Activated B cell treated with CpG ODN at 0.5 μM for 24 hours (primary cell): ENCODE measurements at regions not wholly inside any gene's neighbourhood (a gene's known extent, or its start where the extent isn't known, plus 50 kb on each side); places are given as distances from the start of the nearest gene placed in this dataset.
A peak's percentile ranks its signal among the peaks of the same experiment; 100 is the strongest.

Experiments
- ATAC-seq: fragments of 200-7000 bp; cut with Tn5 transposase; one replicate; pipeline ENCODE4 v1.10.0; 2021; ENCODE audit warnings: low read depth, mild to moderate bottlenecking, moderate library complexity
- CTCF ChIA-PET: fragments of 350-600 bp; sonication (Branson Sonifier 250); formaldehyde crosslinking; loops from one replicate; lab custom pipeline; 2021; ENCODE audit warnings: antibody characterized with exemption; lab: Charles Lee
- POLR2A ChIA-PET: fragments of 350-600 bp; sonication (Branson Sonifier 250); formaldehyde crosslinking; loops from one replicate; lab custom pipeline; 2021; ENCODE audit warnings: antibody characterized with exemption; lab: Charles Lee
- DNase-seq: peaks from one replicate; pipeline ENCODE4 v3.0.0; 2022
- H3K27ac Mint-ChIP-seq: one replicate; pipeline ENCODE4 v1.8.0; 2020; ENCODE audit warnings: mixed read lengths
- H3K27me3 Mint-ChIP-seq: one replicate; pipeline ENCODE4 v1.8.0; 2021; ENCODE audit warnings: mixed read lengths
- H3K36me3 Mint-ChIP-seq: one replicate; pipeline ENCODE4 v1.8.0; 2021; ENCODE audit warnings: low read depth, mixed read lengths
- H3K4me1 Mint-ChIP-seq: one replicate; pipeline ENCODE4 v1.8.0; 2021; ENCODE audit warnings: mixed read lengths
- H3K4me3 Mint-ChIP-seq: one replicate; pipeline ENCODE4 v1.8.0; 2020; ENCODE audit warnings: mild to moderate bottlenecking, mixed read lengths
- H3K9me3 Mint-ChIP-seq: one replicate; pipeline ENCODE4 v1.8.0; 2020; ENCODE audit warnings: mixed read lengths
- intact Hi-C: fragments of 100-400 bp; cut with micrococcal nuclease; formaldehyde crosslinking; loops from one replicate; pipeline ENCODE4 v1.15.1; 2024
- TF ChIP-seq, protein P1 (sequence below): fragments of 200-600 bp; IDR thresholded peaks from one replicate; pipeline ENCODE4 v1.8.0; 2022; ENCODE audit warnings: antibody characterized with exemption, mild to moderate bottlenecking

DNA sequence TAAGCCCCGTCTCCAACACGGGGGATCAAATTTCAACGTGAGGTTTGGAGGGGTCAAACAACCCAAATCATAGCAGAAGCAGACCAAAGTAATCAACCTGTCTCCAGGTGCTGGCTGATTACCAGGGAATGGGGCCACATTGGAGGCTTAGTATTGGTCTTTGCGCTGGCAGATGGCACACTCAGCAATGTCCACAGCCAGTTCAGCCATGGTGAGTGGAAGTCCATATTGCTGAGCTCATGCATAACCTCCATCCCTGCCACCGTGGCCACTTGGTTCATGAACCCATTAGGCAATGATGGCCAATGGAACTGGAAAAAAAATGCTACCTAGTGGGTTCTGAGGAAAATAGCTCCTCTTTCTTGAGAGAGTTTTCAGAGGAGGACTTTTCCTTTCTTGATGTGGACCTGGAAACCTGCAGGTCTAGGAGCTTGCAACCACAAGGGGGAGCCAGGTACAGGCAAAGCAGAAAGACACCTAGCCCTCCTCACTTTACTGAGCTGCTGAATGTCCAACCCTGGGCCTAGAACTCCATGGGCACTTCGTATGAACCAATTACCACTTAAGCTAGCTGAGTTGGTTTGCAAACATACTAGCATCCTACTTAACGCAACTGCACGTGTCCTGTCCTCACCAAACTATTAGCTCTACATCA, 128.0 kb upstream of the GYPC start:
- H3K36me3 Mint-ChIP-seq: no peaks in the 10 kb centered on the region
- intact Hi-C loops: loop anchor here (1.0 to 5.0 kb wide), 4 partner anchors 107 to 444 kb away; partner anchors contain the start of gene GYPC
- no peaks in the 10 kb centered on the region for H3K4me1 Mint-ChIP-seq
- ATAC-seq: peak; percentile 58
- DNase-seq: peak; percentile 28
- H3K9me3 Mint-ChIP-seq: no peaks in the 10 kb centered on the region
- no peak overlapping the region for H3K4me3 Mint-ChIP-seq
- TF ChIP-seq, protein P1, sequence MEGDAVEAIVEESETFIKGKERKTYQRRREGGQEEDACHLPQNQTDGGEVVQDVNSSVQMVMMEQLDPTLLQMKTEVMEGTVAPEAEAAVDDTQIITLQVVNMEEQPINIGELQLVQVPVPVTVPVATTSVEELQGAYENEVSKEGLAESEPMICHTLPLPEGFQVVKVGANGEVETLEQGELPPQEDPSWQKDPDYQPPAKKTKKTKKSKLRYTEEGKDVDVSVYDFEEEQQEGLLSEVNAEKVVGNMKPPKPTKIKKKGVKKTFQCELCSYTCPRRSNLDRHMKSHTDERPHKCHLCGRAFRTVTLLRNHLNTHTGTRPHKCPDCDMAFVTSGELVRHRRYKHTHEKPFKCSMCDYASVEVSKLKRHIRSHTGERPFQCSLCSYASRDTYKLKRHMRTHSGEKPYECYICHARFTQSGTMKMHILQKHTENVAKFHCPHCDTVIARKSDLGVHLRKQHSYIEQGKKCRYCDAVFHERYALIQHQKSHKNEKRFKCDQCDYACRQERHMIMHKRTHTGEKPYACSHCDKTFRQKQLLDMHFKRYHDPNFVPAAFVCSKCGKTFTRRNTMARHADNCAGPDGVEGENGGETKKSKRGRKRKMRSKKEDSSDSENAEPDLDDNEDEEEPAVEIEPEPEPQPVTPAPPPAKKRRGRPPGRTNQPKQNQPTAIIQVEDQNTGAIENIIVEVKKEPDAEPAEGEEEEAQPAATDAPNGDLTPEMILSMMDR: no peak
- CTCF ChIA-PET: interaction anchor here (0.7 to 8.3 kb wide), 24 partner anchors 8 to 522 kb away, joined by 3 to 122 read pairs (median 4); partner anchors contain the start of gene GYPC
- H3K27ac Mint-ChIP-seq: no peak overlapping the region
- H3K27me3 Mint-ChIP-seq: peaks cover 2% of the 10 kb centered on the region
- POLR2A ChIA-PET: interaction anchor here (1.5 kb wide), 1 partner anchor 249 kb away, joined by 5 read pairs; no protein-coding TSS in a partner anchor

- CTCF ChIA-PET: interaction anchor here (0.6 to 8.3 kb wide), 3 partner anchors 104 to 247 kb away, joined by 3 to 122 read pairs (median 3); no protein-coding TSS in a partner anchor
- no peak overlapping the region for H3K4me3 Mint-ChIP-seq
- H3K4me1 Mint-ChIP-seq: no peaks in the 10 kb centered on the region
- no peaks in the 10 kb centered on the region for H3K9me3 Mint-ChIP-seq
- H3K36me3 Mint-ChIP-seq: no peaks in the 10 kb centered on the region
- H3K27ac Mint-ChIP-seq: no peak overlapping the region
- POLR2A ChIA-PET: no interaction called here
- ATAC-seq (no peak), DNase-seq (no peak)
- intact Hi-C loops: no loop called here
- TF ChIP-seq, protein P1: no peak
- peaks cover 12% of the 10 kb centered on the region for H3K27me3 Mint-ChIP-seq
Measured at GRCh38 chr2:126531029-126531428, 124.9 kb upstream of the GYPC start.

DNA sequence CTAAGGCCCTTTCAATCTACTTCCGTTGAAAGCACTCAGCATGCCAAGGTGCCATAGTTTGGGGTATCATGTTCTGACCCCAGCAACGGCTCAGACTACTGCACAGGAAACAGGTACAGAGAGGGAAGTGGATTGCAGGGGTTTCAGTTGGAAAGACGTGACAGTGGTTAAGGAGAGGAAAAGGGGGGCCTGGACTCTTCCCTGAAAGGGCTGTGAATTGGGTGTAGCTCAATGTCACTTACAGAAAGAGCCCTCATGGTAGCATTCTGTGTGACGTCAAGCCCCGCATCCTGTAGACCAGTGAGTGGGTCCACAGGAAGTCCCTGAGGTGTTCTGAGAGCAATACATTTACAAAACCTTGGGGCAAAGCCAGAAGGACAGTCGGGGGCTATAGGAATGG, 121.5 kb upstream of the GYPC start:
- intact Hi-C loops: no loop called here
- no peak for DNase-seq
- no peak for ATAC-seq
- no peaks in the 10 kb centered on the region for H3K4me1 Mint-ChIP-seq
- H3K36me3 Mint-ChIP-seq: no peaks in the 10 kb centered on the region
- no peak overlapping the region for H3K4me3 Mint-ChIP-seq
- peaks cover 22% of the 10 kb centered on the region for H3K27me3 Mint-ChIP-seq
- H3K27ac Mint-ChIP-seq: no peak overlapping the region
- no peaks in the 10 kb centered on the region for H3K9me3 Mint-ChIP-seq
- TF ChIP-seq, protein P1: no peak
- CTCF ChIA-PET: no interaction called here
- POLR2A ChIA-PET: no interaction called here

DNA sequence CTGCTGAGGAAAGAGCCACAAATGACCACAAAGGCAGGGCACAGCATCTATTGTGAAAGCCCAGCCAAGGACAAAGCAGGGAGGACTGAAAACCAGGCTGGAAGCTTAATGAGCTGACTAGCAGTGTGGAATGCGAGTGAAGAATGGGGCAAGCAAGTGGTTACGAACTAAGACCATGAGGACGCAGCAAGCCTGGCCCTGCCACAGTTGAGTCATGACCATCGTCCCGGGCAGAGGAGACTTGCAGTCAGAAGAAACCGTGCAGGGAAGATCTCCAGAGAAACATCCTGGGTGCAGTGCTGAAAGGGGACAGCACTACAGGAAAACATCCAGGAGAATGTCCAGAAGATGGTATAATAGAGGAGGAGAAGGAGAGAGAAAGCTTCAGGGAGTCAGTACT, 120.5 kb upstream of the GYPC start:
- no peak overlapping the region for H3K4me3 Mint-ChIP-seq
- no peaks in the 10 kb centered on the region for H3K4me1 Mint-ChIP-seq
- H3K36me3 Mint-ChIP-seq: no peaks in the 10 kb centered on the region
- ChIA-PET POLR2A (no interaction called here), CTCF (no interaction called here)
- TF ChIP-seq, protein P1: no peak
- DNase-seq (no peak), ATAC-seq (no peak)
- H3K27ac Mint-ChIP-seq: no peak overlapping the region
- peaks cover 22% of the 10 kb centered on the region for H3K27me3 Mint-ChIP-seq
- no peaks in the 10 kb centered on the region for H3K9me3 Mint-ChIP-seq
- intact Hi-C loops: no loop called here

DNA sequence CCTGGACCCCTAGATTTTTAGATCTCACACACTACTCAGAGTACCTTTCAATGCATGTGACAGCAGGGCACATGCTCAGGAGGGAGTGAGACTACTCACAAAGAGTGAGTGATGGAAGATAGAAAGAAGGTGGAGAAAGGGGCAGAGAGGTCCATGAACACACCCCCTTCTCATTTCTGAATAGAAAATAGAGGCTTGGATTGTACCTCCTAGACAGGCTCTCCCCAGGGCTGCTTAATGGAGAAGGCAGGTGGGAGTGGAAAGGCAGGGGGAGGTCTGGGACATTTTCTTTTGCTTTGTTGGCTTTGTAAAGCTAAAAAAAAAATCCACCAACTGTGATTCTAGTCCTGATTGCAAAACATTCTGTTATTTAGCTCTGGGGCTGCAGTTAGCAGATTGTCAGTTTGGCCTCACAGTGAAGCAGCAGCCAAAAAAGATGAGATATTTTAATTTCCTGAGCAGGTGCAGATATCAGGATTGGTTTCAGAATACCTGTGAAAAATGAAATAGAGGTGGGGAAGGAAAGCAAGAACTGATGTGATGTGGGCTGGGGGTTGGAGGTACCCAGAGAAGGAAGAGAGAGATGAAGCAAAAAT, 119.3 kb upstream of the GYPC start:
- intact Hi-C loops: no loop called here
- ATAC-seq (no peak), DNase-seq (no peak)
- Mint-ChIP-seq H3K4me3 (no peak overlapping the region), H3K9me3 (no peaks in the 10 kb centered on the region), H3K27me3 (peaks cover 22% of the 10 kb centered on the region), H3K4me1 (no peaks in the 10 kb centered on the region), H3K36me3 (no peaks in the 10 kb centered on the region), H3K27ac (no peak overlapping the region)
- ChIA-PET POLR2A (no interaction called here), CTCF (interaction anchor here (1.5 kb wide), 1 partner anchor 9 kb away, joined by 4 read pairs; no protein-coding TSS in a partner anchor)
- TF ChIP-seq, protein P1: no peak
